GM18499 (cell line): ENCODE measurements at regions not wholly inside any gene's neighbourhood (a gene's known extent, or its start where the extent isn't known, plus 50 kb on each side); places are given as distances from the start of the nearest gene placed in this dataset.

Source experiments
- ATAC-seq: cut with Tn5 transposase; IDR thresholded peaks from one replicate; pipeline ENCODE4 v1.9.1; 2021; ENCODE audit warnings: moderate number of reproducible peaks; ENCODE audit not compliant: insufficient read depth, unreplicated experiment

GRCh38 chr13:111512707-111513106 is 192.3 kb downstream of the TEX29 start:
- ATAC-seq, result no peak

- no peak for ATAC-seq
Measured at GRCh38 chr13:111513766-111514609, 193.5 kb downstream of the TEX29 start.

GRCh38 chr13:111514610-111515306 is 194.3 kb downstream of the TEX29 start:
- no peak for ATAC-seq

- no peak for ATAC-seq
Measured at GRCh38 chr13:111515307-111515617, 194.8 kb downstream of the TEX29 start.

- no peak for ATAC-seq
Measured at GRCh38 chr13:111515635-111516034, 195.2 kb downstream of the TEX29 start.

GRCh38 chr13:111516712-111517640 is 196.5 kb downstream of the TEX29 start:
- no peak for ATAC-seq

GRCh38 chr13:111517641-111518010 is 197.2 kb downstream of the TEX29 start:
- no peak for ATAC-seq

- no peak for ATAC-seq
Measured at GRCh38 chr13:111518161-111518792, 197.8 kb downstream of the TEX29 start.

- ATAC-seq, result no peak
Measured at GRCh38 chr13:111519041-111519440, 198.6 kb downstream of the TEX29 start.

- ATAC-seq, result no peak
Measured at GRCh38 chr13:111519490-111520170, 199.2 kb downstream of the TEX29 start.

GRCh38 chr13:111521030-111521429 is 200.6 kb downstream of the TEX29 start:
- ATAC-seq, result no peak

GRCh38 chr13:111521691-111522229 is 201.3 kb downstream of the TEX29 start:
- ATAC-seq, result no peak

- no peak for ATAC-seq
Measured at GRCh38 chr13:111525320-111526118, 205.1 kb downstream of the TEX29 start.

- ATAC-seq, result no peak
Measured at GRCh38 chr13:111526922-111527321, 206.5 kb downstream of the TEX29 start.

GRCh38 chr13:111527614-111528229 is 207.3 kb downstream of the TEX29 start:
- ATAC-seq, result no peak

- no peak for ATAC-seq
Measured at GRCh38 chr13:111528513-111528912, 208.1 kb downstream of the TEX29 start.

- no peak for ATAC-seq
Measured at GRCh38 chr13:111530137-111530870, 209.9 kb downstream of the TEX29 start.

GRCh38 chr13:111531505-111531904 is 211.1 kb downstream of the TEX29 start:
- no peak for ATAC-seq
